ENCODE measurements at regions not wholly inside any gene's neighbourhood (a gene's known extent, or its start where the extent isn't known, plus 50 kb on each side); places are given as distances from the start of the nearest gene placed in this dataset.

- Histone ChIP-seq H3K4me3 (ENCODE audit: low read length) (no peak overlapping the region), H3K27ac (ENCODE audit: low read length) (no peak overlapping the region), H3K36me3 (ENCODE audit: control insufficient read depth, insufficient read depth, low read length) (no peaks in the 10 kb centered on the region), H3K4me1 (ENCODE audit: control insufficient read depth, insufficient read depth, low read length) (no peaks in the 10 kb centered on the region), H3K27me3 (ENCODE audit: control insufficient read depth, insufficient read depth, low read length) (no peaks in the 10 kb centered on the region), H3K9me3 (ENCODE audit: control insufficient read depth, insufficient read depth, low read length) (no peaks in the 10 kb centered on the region)
- Mint-ChIP-seq H3K27me3 (ENCODE audit: low read depth in 2 of 2) (no peaks in the 10 kb centered on the region), H3K4me1 (peaks cover 0 to 3% of the 10 kb centered on the region in 2 donors), H3K9me3 (no peaks in the 10 kb centered on the region), H3K27ac (no peak overlapping the region), H3K4me3 (no peak overlapping the region), H3K36me3 (peaks cover 6% of the 10 kb centered on the region)
- no peak for DNase-seq
- 85% methylated on average over 5 of the region's 5 CpGs for whole genome bisulfite sequencing (ENCODE audit: insufficient coverage)
- intact Hi-C loops (cut with micrococcal nuclease): no loop called here
- ATAC-seq: no peak
- TF ChIP-seq CTCF (IDR thresholded peaks at IDR 0.05): no peak
Observed at GRCh38 chr2:85949280-85949679, 60.5 kb upstream of the ST3GAL5 start.

- DNase-seq: no peak
- Histone ChIP-seq H3K36me3 (ENCODE audit: control insufficient read depth, insufficient read depth, low read length) (no peaks in the 10 kb centered on the region), H3K4me3 (ENCODE audit: low read length) (no peak overlapping the region), H3K27ac (ENCODE audit: low read length) (no peak overlapping the region), H3K27me3 (ENCODE audit: control insufficient read depth, insufficient read depth, low read length) (no peaks in the 10 kb centered on the region), H3K9me3 (ENCODE audit: control insufficient read depth, insufficient read depth, low read length) (peaks cover 1% of the 10 kb centered on the region), H3K4me1 (ENCODE audit: control insufficient read depth, insufficient read depth, low read length) (no peaks in the 10 kb centered on the region)
- H3K4me1 Mint-ChIP-seq: peaks cover 0 to 3% of the 10 kb centered on the region in 2 donors
- no peaks in the 10 kb centered on the region for H3K27me3 Mint-ChIP-seq (ENCODE audit: low read depth in 2 of 2)
- intact Hi-C loops (cut with micrococcal nuclease): no loop called here
- no peak for TF ChIP-seq CTCF (IDR thresholded peaks at IDR 0.05)
- H3K4me3 Mint-ChIP-seq: no peak overlapping the region
- H3K36me3 Mint-ChIP-seq: peaks cover 15% of the 10 kb centered on the region
- H3K9me3 Mint-ChIP-seq: peaks cover 5 to 6% of the 10 kb centered on the region in 2 donors
- no peak for ATAC-seq
- no peak overlapping the region for H3K27ac Mint-ChIP-seq
Observed at GRCh38 chr2:85947593-85947992, 58.8 kb upstream of the ST3GAL5 start.

GRCh38 chr2:85945586-85945985 lies 56.8 kb upstream of the ST3GAL5 start:
- peaks cover 17% of the 10 kb centered on the region for H3K36me3 Mint-ChIP-seq
- Histone ChIP-seq H3K27ac (ENCODE audit: low read length) (no peak overlapping the region), H3K4me3 (ENCODE audit: low read length) (no peak overlapping the region), H3K9me3 (ENCODE audit: control insufficient read depth, insufficient read depth, low read length) (peaks cover 11% of the 10 kb centered on the region), H3K36me3 (ENCODE audit: control insufficient read depth, insufficient read depth, low read length) (no peaks in the 10 kb centered on the region), H3K27me3 (ENCODE audit: control insufficient read depth, insufficient read depth, low read length) (no peaks in the 10 kb centered on the region), H3K4me1 (ENCODE audit: control insufficient read depth, insufficient read depth, low read length) (no peaks in the 10 kb centered on the region)
- no peak overlapping the region for H3K27ac Mint-ChIP-seq
- DNase-seq (no peak), ATAC-seq (no peak)
- TF ChIP-seq CTCF (IDR thresholded peaks at IDR 0.05): no peak
- H3K27me3 Mint-ChIP-seq (ENCODE audit: low read depth in 2 of 2): no peaks in the 10 kb centered on the region
- no peaks in the 10 kb centered on the region for H3K4me1 Mint-ChIP-seq
- peaks cover 5 to 9% of the 10 kb centered on the region in 2 donors for H3K9me3 Mint-ChIP-seq
- intact Hi-C loops (cut with micrococcal nuclease): no loop called here
- no peak overlapping the region for H3K4me3 Mint-ChIP-seq

GRCh38 chr2:85945172-85945571 lies 56.4 kb upstream of the ST3GAL5 start:
- Mint-ChIP-seq H3K27me3 (ENCODE audit: low read depth in 2 of 2) (no peaks in the 10 kb centered on the region), H3K27ac (no peak overlapping the region), H3K36me3 (peaks cover 17% of the 10 kb centered on the region), H3K4me1 (no peaks in the 10 kb centered on the region), H3K4me3 (no peak overlapping the region), H3K9me3 (peaks cover 5 to 9% of the 10 kb centered on the region in 2 donors)
- ATAC-seq: no peak
- Histone ChIP-seq H3K9me3 (ENCODE audit: control insufficient read depth, insufficient read depth, low read length) (peaks cover 11% of the 10 kb centered on the region), H3K27ac (ENCODE audit: low read length) (no peak overlapping the region), H3K27me3 (ENCODE audit: control insufficient read depth, insufficient read depth, low read length) (no peaks in the 10 kb centered on the region), H3K4me1 (ENCODE audit: control insufficient read depth, insufficient read depth, low read length) (no peaks in the 10 kb centered on the region), H3K4me3 (ENCODE audit: low read length) (no peak overlapping the region), H3K36me3 (ENCODE audit: control insufficient read depth, insufficient read depth, low read length) (no peaks in the 10 kb centered on the region)
- TF ChIP-seq CTCF (IDR thresholded peaks at IDR 0.05): no peak
- 94% methylated on average over 3 of the region's 3 CpGs for WGBS (ENCODE audit: insufficient coverage)
- DNase-seq: no peak
- intact Hi-C loops (cut with micrococcal nuclease): no loop called here

Data from natural killer cell (primary cell).